Esophagus squamous epithelium (tissue), 4 donors: ENCODE measurements at regions not wholly inside any gene's neighbourhood (a gene's known extent, or its start where the extent isn't known, plus 50 kb on each side); places are given as distances from the start of the nearest gene placed in this dataset.

Experiments
- POLR2A ChIP-seq, 4 donors: fragments of 450-650 bp; IDR thresholded peaks; one replicate each; pipeline ENCODE4 v1.6.1; 2017; ENCODE audit warnings: antibody characterized with exemption in 4 of 4, mild to moderate bottlenecking in 4 of 4, moderate library complexity in 3 of 4
- TF ChIP-seq, protein P1 (sequence below), 6 experiments: fragments of 450-650 bp in 4 of 6; fragments of 200-600 bp in 2 of 6; sonication (generic) in 2 of 6; IDR thresholded peaks; one replicate each; pipeline ENCODE4 v1.5.1; 2016 to 2019; ENCODE audit warnings: antibody characterized with exemption in 6 of 6, mild to moderate bottlenecking in 4 of 6, moderate library complexity in 4 of 6

GRCh38 chr6:156589281-156589680 is 187.9 kb upstream of the ARID1B start:
- TF ChIP-seq, protein P1, sequence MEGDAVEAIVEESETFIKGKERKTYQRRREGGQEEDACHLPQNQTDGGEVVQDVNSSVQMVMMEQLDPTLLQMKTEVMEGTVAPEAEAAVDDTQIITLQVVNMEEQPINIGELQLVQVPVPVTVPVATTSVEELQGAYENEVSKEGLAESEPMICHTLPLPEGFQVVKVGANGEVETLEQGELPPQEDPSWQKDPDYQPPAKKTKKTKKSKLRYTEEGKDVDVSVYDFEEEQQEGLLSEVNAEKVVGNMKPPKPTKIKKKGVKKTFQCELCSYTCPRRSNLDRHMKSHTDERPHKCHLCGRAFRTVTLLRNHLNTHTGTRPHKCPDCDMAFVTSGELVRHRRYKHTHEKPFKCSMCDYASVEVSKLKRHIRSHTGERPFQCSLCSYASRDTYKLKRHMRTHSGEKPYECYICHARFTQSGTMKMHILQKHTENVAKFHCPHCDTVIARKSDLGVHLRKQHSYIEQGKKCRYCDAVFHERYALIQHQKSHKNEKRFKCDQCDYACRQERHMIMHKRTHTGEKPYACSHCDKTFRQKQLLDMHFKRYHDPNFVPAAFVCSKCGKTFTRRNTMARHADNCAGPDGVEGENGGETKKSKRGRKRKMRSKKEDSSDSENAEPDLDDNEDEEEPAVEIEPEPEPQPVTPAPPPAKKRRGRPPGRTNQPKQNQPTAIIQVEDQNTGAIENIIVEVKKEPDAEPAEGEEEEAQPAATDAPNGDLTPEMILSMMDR (IDR thresholded peaks at IDR 0.05) = no peak
- TF ChIP-seq POLR2A (IDR thresholded peaks at IDR 0.05) = no peak
